Effector memory CD8-positive, alpha-beta T cell (primary cell): ENCODE measurements at regions not wholly inside any gene's neighbourhood (a gene's known extent, or its start where the extent isn't known, plus 50 kb on each side); places are given as distances from the start of the nearest gene placed in this dataset.
"Not testable (repeated sequence)": the region's sequence is repeated elsewhere in the genome, so short reads cannot be mapped to it uniquely, and the experiment has no call there.

Source experiments
- ATAC-seq: fragments of 150-1000 bp; cut with Tn5 transposase; replicated peaks from 2 replicates; pipeline ENCODE4 v1.10.0; 2021; ENCODE audit warnings: mild to moderate bottlenecking, moderate library complexity
- DNase-seq, 3 experiments: peaks; one replicate each; pipeline ENCODE4 v3.0.0; 2021
- H3K27ac Mint-ChIP-seq, 2 donors: one replicate each; pipeline ENCODE4 v1.8.0; 2022; ENCODE audit warnings: mild to moderate bottlenecking in 2 of 2, mixed read lengths in 2 of 2, moderate library complexity in 2 of 2
- H3K27me3 Mint-ChIP-seq, 2 donors: one replicate each; pipeline ENCODE4 v1.8.0; 2022; ENCODE audit warnings: mixed read lengths in 2 of 2
- H3K36me3 Mint-ChIP-seq: one replicate; pipeline ENCODE4 v1.8.0; 2022; ENCODE audit warnings: mild to moderate bottlenecking, moderate library complexity, mixed read lengths; ENCODE audit not compliant: insufficient read depth
- H3K4me1 Mint-ChIP-seq, 2 donors: one replicate each; pipeline ENCODE4 v1.8.0; 2022; ENCODE audit warnings: low read depth in 2 of 2, mixed read lengths in 2 of 2
- H3K4me3 Mint-ChIP-seq, 2 donors: one replicate each; pipeline ENCODE4 v1.8.0; 2022; ENCODE audit warnings: mild to moderate bottlenecking in 2 of 2, mixed read lengths in 2 of 2, moderate library complexity in 2 of 2
- H3K9me3 Mint-ChIP-seq, 2 donors: one replicate each; pipeline ENCODE4 v1.8.0; 2022; ENCODE audit warnings: mixed read lengths in 2 of 2

DNA sequence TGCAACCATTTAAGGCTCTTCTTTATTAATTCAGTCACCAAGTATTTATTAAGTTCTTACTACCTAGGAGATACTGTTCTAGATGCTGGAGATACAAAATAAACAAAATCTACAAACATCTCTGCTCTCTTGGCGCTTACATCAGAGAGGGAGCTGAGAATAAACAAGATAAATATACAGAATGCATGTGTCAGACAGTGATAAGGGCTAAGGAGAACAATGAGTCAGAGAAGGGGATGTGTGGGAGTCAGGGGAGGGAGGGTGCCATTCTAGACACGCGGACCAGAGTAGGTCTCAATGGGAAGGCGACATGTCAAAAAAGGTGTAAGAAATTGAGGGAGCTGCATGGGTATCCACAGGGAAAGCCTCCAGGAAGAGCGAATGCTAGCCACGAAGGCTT is 393.2 kb downstream of the RWDD3 start:
- H3K4me1 Mint-ChIP-seq, result no peaks in the 10 kb centered on the region
- no peaks in the 10 kb centered on the region for H3K27me3 Mint-ChIP-seq
- no peak overlapping the region for H3K4me3 Mint-ChIP-seq
- DNase-seq (no peak), ATAC-seq (no peak)
- peaks cover 5 to 11% of the 10 kb centered on the region in 2 donors for H3K9me3 Mint-ChIP-seq
- H3K27ac Mint-ChIP-seq, result no peak overlapping the region
- no peaks in the 10 kb centered on the region for H3K36me3 Mint-ChIP-seq

DNA sequence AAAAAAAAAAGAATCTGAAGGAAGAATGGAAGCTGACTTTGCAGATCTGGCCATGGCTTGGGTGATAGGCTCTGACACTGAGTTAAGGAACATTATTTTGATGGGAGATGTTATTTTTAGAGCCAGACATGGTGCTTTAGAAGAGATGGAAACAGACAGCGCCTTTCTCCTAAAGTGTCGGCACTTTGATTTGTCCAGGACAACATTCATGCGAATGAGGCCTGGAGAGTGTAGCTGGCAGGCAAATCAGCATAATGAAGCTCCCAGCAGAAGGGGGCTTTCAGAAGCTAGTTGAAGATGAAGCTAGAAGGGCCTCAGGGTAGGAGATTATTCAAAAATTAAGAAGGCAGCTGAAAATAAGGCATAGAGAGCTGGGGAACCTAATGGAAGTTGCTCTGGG is 397.7 kb downstream of the RWDD3 start:
- H3K4me3 Mint-ChIP-seq, result no peak overlapping the region
- H3K4me1 Mint-ChIP-seq, result no peaks in the 10 kb centered on the region
- DNase-seq (no peak), ATAC-seq (no peak)
- peaks cover 9 to 12% of the 10 kb centered on the region in 2 donors for H3K9me3 Mint-ChIP-seq
- H3K27me3 Mint-ChIP-seq, result no peaks in the 10 kb centered on the region
- no peak overlapping the region for H3K27ac Mint-ChIP-seq
- H3K36me3 Mint-ChIP-seq, result no peaks in the 10 kb centered on the region

DNA sequence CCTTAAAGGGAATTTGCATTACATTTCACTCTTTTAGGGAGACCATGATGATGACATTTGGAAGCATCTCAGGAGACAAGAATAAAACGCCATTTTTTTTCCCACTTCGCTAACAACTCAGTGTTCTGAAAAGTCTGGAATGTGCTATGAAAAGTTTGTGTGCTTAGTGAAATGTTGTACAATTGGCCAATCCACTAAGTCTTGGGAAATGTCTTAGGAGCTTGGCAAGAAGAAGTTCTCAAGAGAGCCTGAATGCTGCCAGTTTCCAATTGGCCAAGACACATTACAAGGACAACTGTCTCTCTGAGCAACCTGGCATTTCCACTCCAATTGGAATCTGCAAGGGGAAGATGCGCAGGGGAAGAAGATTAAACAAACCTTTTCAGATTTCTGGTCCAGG is 401.8 kb downstream of the RWDD3 start:
- Mint-ChIP-seq H3K4me1 (no peaks in the 10 kb centered on the region), H3K4me3 (no peak overlapping the region), H3K27ac (no peak overlapping the region), H3K27me3 (no peaks in the 10 kb centered on the region), H3K36me3 (peaks cover 3% of the 10 kb centered on the region), H3K9me3 (peaks cover 7 to 18% of the 10 kb centered on the region in 2 donors)
- no peak for ATAC-seq
- DNase-seq, result no peak

DNA sequence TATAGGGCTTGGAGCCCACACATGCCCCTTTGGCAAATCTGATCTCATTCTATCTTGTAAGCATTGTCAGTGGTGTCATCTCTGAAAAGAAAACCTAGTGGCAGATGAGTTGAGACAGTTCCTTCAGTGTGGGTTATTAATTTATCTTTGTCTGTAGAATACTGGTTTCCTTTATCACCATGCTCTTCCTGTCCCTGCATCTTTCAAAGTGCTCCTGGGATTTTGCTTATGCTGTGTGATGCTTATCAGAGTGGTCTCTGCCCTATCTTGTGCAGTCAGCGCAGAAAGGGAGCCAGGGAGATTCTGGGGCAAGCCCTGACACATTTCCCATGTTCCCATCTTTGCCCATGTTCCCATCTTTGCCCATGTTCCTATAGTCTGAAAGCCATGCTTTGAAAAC is 402.9 kb downstream of the RWDD3 start:
- H3K27me3 Mint-ChIP-seq, result no peaks in the 10 kb centered on the region
- peaks cover 3% of the 10 kb centered on the region for H3K36me3 Mint-ChIP-seq
- no peak overlapping the region for H3K4me3 Mint-ChIP-seq
- H3K9me3 Mint-ChIP-seq, result peaks cover 4 to 18% of the 10 kb centered on the region in 2 donors
- no peaks in the 10 kb centered on the region for H3K4me1 Mint-ChIP-seq
- no peak overlapping the region for H3K27ac Mint-ChIP-seq
- ATAC-seq, result no peak
- DNase-seq, result no peak

DNA sequence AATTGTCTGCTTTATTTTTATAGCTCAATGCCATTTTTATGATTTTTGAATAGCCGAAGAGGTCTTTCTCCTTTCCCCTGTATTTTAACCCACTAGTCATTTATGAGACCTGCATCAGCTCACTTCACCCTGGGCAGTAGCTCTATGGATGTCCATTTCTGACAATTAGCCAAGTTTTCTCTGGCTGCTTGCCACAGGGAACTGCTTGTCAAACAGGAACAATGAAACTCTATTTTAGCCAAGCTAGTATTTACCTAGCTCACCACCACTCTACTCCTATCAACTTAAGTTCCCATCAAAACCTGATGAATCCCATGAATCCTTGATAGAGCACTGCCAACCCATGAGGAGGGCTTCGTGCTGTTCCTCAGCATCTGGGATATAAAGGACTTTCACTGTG is 406.7 kb downstream of the RWDD3 start:
- H3K27ac Mint-ChIP-seq, result no peak overlapping the region
- no peak for DNase-seq
- peaks cover 3% of the 10 kb centered on the region for H3K36me3 Mint-ChIP-seq
- no peak overlapping the region for H3K4me3 Mint-ChIP-seq
- H3K27me3 Mint-ChIP-seq, result no peaks in the 10 kb centered on the region
- H3K4me1 Mint-ChIP-seq, result no peaks in the 10 kb centered on the region
- ATAC-seq, result no peak
- H3K9me3 Mint-ChIP-seq, result peaks cover 9 to 18% of the 10 kb centered on the region in 2 donors

DNA sequence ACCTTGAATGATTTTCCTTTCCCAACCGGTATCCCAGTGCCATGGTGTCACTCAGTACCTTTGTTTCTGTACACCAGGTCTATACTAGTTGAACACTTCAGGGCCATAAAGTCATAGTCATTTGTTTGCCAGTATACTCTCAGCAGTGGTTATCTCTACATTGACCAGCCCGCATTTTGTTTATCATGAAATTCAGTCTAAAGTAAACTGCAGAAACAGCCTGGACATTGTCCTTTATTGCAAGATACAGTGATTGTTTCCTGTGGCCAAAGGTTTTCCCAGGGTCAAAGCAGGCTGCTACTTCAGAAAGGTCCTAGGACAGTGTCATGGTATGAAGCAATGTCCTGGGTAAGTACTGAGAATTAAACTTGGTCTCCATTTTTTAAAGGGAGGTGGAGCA is 407.4 kb downstream of the RWDD3 start:
- Mint-ChIP-seq H3K4me1 (no peaks in the 10 kb centered on the region), H3K27me3 (no peaks in the 10 kb centered on the region), H3K27ac (no peak overlapping the region), H3K9me3 (peaks cover 8 to 18% of the 10 kb centered on the region in 2 donors), H3K4me3 (no peak overlapping the region), H3K36me3 (peaks cover 3% of the 10 kb centered on the region)
- ATAC-seq (no peak), DNase-seq (no peak)

DNA sequence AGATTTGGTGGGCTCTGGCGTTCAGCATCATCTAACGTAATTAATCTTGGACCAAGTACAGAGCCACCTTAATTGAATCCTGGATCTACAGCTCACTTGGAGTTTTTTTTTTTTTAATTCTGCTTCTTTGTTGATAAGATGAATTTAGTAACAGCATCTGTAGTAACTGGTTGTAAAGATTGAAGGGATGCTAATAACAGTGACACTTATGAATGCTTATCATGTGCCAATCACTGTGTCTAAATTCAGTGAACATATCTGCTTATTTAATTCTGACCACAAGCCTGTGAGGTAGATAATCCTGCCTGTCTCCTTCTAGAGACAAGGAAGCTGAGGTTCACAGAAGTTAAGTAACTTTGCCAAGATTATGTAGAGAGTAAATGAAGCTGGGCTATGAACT is 408.0 kb downstream of the RWDD3 start:
- H3K4me3 Mint-ChIP-seq, result no peak overlapping the region
- no peaks in the 10 kb centered on the region for H3K27me3 Mint-ChIP-seq
- H3K4me1 Mint-ChIP-seq, result no peaks in the 10 kb centered on the region
- no peak for ATAC-seq
- DNase-seq, result no peak
- H3K9me3 Mint-ChIP-seq, result peaks cover 9 to 20% of the 10 kb centered on the region in 2 donors
- H3K27ac Mint-ChIP-seq, result no peak overlapping the region
- peaks cover 2% of the 10 kb centered on the region for H3K36me3 Mint-ChIP-seq

DNA sequence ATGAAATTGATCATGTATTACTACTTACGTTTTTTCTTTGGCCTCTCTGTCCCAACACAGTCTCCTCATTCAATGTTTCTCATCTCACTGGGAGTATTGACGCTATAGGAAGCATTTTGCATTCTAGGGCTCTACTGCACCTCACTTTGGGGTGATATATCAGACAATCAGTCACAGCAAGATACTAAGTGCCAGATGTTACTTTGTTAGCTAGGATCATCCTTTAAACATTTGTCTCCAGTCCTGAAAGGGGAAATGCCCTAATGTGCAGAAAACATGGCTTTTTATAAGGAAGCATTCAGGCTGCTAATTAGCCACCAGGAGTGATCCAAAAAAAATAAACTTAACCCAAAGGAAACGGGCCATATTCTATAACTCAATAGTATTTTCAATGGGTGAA is 409.1 kb downstream of the RWDD3 start:
- Mint-ChIP-seq H3K36me3 (no peaks in the 10 kb centered on the region), H3K4me3 (no peak overlapping the region), H3K4me1 (no peaks in the 10 kb centered on the region), H3K9me3 (peaks cover 9 to 12% of the 10 kb centered on the region in 2 donors), H3K27me3 (no peaks in the 10 kb centered on the region), H3K27ac (no peak overlapping the region)
- ATAC-seq (no peak), DNase-seq (no peak)

DNA sequence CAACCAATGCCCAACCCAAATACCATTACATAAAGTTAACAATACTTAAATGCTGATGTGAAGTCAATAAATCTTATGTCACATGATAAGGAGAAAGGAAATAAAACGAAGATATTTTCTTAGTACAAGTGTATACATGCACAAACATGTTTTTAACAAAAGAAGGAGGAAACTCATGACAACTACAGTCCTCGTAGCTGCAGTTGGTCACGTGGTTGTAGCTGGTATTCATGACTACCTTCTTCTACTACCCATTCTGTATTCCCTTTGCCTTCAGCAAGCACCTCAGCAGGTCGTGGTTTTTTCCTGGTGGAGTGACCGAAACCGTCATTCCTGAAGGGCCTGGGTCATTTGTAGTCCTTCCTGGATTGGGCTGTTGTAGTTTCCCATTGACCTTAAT is 411.1 kb downstream of the RWDD3 start:
- not testable (repeated sequence) for H3K27me3 Mint-ChIP-seq, H3K36me3 Mint-ChIP-seq, H3K27ac Mint-ChIP-seq, H3K4me1 Mint-ChIP-seq, ATAC-seq, DNase-seq, H3K4me3 Mint-ChIP-seq
- H3K9me3 Mint-ChIP-seq, result peaks cover 9 to 12% of the 10 kb centered on the region in 2 donors

DNA sequence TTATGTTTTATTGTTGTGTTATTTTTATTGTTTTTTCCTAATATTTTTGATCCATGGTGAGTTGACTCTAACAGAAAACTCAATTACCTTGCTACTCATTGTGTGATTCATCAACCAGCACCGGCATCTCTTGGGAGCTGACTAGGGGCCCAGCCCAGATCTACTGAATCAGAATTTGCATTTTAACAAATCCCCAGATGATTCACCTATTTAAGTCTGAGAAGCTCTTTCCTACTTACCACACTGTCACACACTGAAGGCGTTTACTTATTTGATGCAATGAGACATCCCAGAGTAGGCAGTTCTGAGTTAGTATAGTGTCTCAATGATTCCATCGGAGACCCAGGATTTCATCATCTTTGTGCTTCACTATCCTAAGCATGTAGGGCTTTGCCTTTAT is 416.6 kb downstream of the RWDD3 start:
- no peak for ATAC-seq
- Mint-ChIP-seq H3K36me3 (no peaks in the 10 kb centered on the region), H3K4me1 (no peaks in the 10 kb centered on the region), H3K27me3 (no peaks in the 10 kb centered on the region), H3K27ac (no peak overlapping the region), H3K9me3 (peaks cover 2 to 6% of the 10 kb centered on the region in 2 donors), H3K4me3 (no peak overlapping the region)
- DNase-seq, result no peak

DNA sequence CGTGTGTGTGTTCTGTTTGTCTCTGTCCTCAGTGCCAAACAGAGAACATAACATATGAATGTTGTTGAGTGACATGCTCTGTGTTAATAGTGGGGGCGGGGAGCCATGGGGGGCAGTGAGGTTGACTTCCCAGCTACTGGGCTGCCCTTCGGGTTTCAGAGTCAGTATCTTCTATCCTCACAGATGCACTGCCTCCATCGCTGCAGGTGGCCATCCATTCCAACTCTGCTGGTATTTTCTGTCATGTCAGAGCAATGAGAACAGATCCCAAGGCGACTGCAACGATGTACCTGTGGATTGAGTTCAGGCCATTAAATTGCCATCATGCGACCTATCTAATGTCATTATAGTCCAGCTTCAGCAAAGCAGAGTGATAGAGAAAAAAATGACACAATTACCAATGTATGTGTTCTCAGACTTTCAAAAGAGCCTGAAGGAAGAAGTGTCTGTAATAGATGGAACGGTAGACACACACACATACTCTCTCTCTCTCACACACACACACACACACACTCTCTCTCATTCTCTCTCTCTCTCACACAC is 418.5 kb downstream of the RWDD3 start:
- H3K27ac Mint-ChIP-seq, result no peak overlapping the region
- H3K9me3 Mint-ChIP-seq, result no peaks in the 10 kb centered on the region
- DNase-seq (no peak), ATAC-seq (no peak)
- H3K4me1 Mint-ChIP-seq, result no peaks in the 10 kb centered on the region
- no peaks in the 10 kb centered on the region for H3K27me3 Mint-ChIP-seq
- no peaks in the 10 kb centered on the region for H3K36me3 Mint-ChIP-seq
- H3K4me3 Mint-ChIP-seq, result no peak overlapping the region

DNA sequence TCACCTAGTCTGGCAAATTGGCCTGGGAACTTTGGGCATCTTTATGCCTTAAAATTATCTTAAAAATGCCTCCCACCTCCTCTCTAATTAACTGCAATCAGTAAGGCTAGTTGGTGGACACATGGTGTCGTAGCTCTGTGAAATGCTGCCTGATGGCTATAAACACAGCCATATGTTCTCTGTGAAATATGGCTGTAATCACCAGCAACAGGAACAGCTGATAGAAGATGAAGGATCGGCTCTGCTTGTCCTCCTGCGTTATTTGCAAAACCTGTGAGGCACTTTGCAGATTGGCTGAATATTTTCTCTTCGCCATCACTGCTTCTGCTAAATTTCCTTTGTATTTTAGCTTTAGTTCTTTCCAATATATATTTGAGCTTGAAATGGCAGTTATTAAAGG is 419.6 kb downstream of the RWDD3 start:
- Mint-ChIP-seq H3K36me3 (no peaks in the 10 kb centered on the region), H3K4me1 (no peaks in the 10 kb centered on the region), H3K9me3 (peaks cover 0 to 7% of the 10 kb centered on the region in 2 donors), H3K4me3 (no peak overlapping the region), H3K27me3 (no peaks in the 10 kb centered on the region), H3K27ac (no peak overlapping the region)
- ATAC-seq, result no peak
- no peak for DNase-seq

DNA sequence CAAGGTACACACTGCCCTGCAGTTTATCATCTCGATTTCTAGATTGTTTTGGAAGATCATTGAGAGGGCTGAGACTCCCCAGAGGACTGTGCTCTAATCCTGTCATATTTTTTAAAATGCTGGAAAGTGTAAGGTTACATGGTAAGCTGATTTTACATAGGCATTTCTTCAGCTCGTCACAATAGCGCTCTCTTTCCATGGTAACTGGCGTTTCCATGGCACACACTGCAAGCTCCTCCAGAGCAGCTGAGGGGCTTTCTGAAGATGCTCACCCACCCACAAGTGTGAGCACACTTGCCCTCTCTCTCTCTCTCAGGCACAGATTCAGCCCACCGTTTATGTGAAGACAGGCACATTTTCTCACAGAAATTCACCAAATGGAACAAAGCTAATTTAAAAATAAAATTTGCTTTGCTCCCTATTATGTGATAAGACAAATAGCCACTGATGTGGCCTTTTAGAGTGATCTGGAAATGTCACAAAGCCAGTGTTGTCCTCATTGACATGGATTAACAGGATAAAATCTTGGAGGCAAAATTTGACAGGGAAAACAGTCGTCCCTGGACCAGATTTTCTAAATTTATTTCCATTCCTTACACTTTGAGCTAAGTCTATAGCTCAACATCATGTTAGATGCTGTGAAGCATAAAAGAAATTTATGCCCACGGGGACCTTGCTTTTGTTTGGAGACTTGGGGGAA is 421.5 kb downstream of the RWDD3 start:
- no peak for DNase-seq
- no peak overlapping the region for H3K4me3 Mint-ChIP-seq
- H3K27me3 Mint-ChIP-seq, result no peaks in the 10 kb centered on the region
- H3K9me3 Mint-ChIP-seq, result peaks cover 2 to 7% of the 10 kb centered on the region in 2 donors
- H3K36me3 Mint-ChIP-seq, result no peaks in the 10 kb centered on the region
- no peak for ATAC-seq
- H3K4me1 Mint-ChIP-seq, result no peaks in the 10 kb centered on the region
- H3K27ac Mint-ChIP-seq, result no peak overlapping the region

DNA sequence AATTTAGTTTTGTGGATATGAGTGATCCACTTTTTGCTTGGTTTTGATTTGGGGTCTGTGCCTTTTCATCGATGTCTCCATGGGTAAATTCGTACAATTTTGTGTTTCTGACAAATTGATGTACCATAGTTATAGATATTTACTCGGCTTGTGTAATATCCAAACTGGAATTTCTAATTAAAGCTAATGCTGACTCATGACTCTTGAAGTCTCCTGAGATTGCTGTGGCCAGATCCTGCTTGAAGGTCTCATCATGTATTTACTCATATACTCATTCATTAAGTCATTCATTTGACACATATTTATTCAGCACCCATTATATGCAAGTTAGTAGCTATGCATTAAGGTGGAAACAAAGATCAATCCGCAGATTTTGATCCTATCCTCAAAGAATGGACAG is 423.2 kb downstream of the RWDD3 start:
- Mint-ChIP-seq H3K9me3 (peaks cover 2 to 7% of the 10 kb centered on the region in 2 donors), H3K27ac (no peak overlapping the region), H3K4me3 (no peak overlapping the region), H3K4me1 (no peaks in the 10 kb centered on the region), H3K27me3 (no peaks in the 10 kb centered on the region), H3K36me3 (no peaks in the 10 kb centered on the region)
- ATAC-seq (no peak), DNase-seq (no peak)
